A204.1 (cell line): ENCODE measurements at regions not wholly inside any gene's neighbourhood (a gene's known extent, or its start where the extent isn't known, plus 50 kb on each side); places are given as distances from the start of the nearest gene placed in this dataset.

Source experiments
- FAIRE-seq: peaks from 2 replicates; lab custom pipeline; 2012; peaks lifted over from hg19 to GRCh38; lab: Jason Lieb, UNC

- no peak for FAIRE-seq
Observed at GRCh38 chr5:2602451-2603271, 148.8 kb downstream of the IRX2 start.

GRCh38 chr5:2598503-2598902, 153.0 kb downstream of the IRX2 start:
- FAIRE-seq: no peak

- FAIRE-seq: no peak
Observed at GRCh38 chr5:2594701-2595100, 156.8 kb downstream of the IRX2 start.

GRCh38 chr5:2592766-2593165, 158.7 kb downstream of the IRX2 start:
- no peak for FAIRE-seq

- no peak for FAIRE-seq
Observed at GRCh38 chr5:2591777-2592453, 159.6 kb downstream of the IRX2 start.

- FAIRE-seq: no peak
Observed at GRCh38 chr5:2588850-2589501, 162.5 kb downstream of the IRX2 start.

- no peak for FAIRE-seq
Observed at GRCh38 chr5:2587189-2588031, 164.1 kb downstream of the IRX2 start.

GRCh38 chr5:2586016-2586715, 165.3 kb downstream of the IRX2 start:
- FAIRE-seq: no peak

GRCh38 chr5:2584579-2585269, 166.8 kb downstream of the IRX2 start:
- no peak for FAIRE-seq

- no peak for FAIRE-seq
Observed at GRCh38 chr5:2582507-2582906, 169.0 kb downstream of the IRX2 start.

GRCh38 chr5:2582106-2582505, 169.4 kb downstream of the IRX2 start:
- FAIRE-seq: no peak

- FAIRE-seq: no peak
Observed at GRCh38 chr5:2581418-2581817, 170.1 kb downstream of the IRX2 start.

- FAIRE-seq: no peak
Observed at GRCh38 chr5:2579126-2579525, 172.4 kb downstream of the IRX2 start.

- no peak for FAIRE-seq
Observed at GRCh38 chr5:2577312-2578036, 174.0 kb downstream of the IRX2 start.

GRCh38 chr5:2576823-2577222, 174.7 kb downstream of the IRX2 start:
- FAIRE-seq: no peak

GRCh38 chr5:2575871-2576270, 175.6 kb downstream of the IRX2 start:
- no peak for FAIRE-seq

GRCh38 chr5:2575292-2575691, 176.2 kb downstream of the IRX2 start:
- FAIRE-seq: no peak

- no peak for FAIRE-seq
Observed at GRCh38 chr5:2574155-2574554, 177.3 kb downstream of the IRX2 start.

GRCh38 chr5:2570586-2570985, 180.9 kb downstream of the IRX2 start:
- no peak for FAIRE-seq

- no peak for FAIRE-seq
Observed at GRCh38 chr5:2569774-2570542, 181.5 kb downstream of the IRX2 start.
